AG09319 (cell line): ENCODE measurements at regions not wholly inside any gene's neighbourhood (a gene's known extent, or its start where the extent isn't known, plus 50 kb on each side); places are given as distances from the start of the nearest gene placed in this dataset.

Experiments used
- DNase-seq: peaks from one replicate; pipeline ENCODE4 v3.0.0-alpha.2; 2010; ENCODE audit warnings: low read depth; ENCODE audit errors: extremely low read depth
- CTCF ChIP-seq: IDR thresholded peaks from 2 replicates; pipeline ENCODE4 v1.5.1; 2011; ENCODE audit warnings: low read depth, mild to moderate bottlenecking, inconsistent platforms, low read length, moderate library complexity

- TF ChIP-seq CTCF: no peak
Measured at GRCh38 chr13:103873725-103874124, 807.5 kb upstream of the SLC10A2 start.

GRCh38 chr13:103866048-103866447, 799.8 kb upstream of the SLC10A2 start:
- DNase-seq: no peak

More at GRCh38 chr13:103873725-103874124, 807.5 kb upstream of the SLC10A2 start:
- DNase-seq: no peak

GRCh38 chr13:103862525-103862924, 796.3 kb upstream of the SLC10A2 start:
- DNase-seq: no peak
- TF ChIP-seq CTCF: no peak

More at GRCh38 chr13:103866048-103866447, 799.8 kb upstream of the SLC10A2 start:
- TF ChIP-seq CTCF: no peak

- TF ChIP-seq CTCF: no peak
- no peak for DNase-seq
Measured at GRCh38 chr13:103859952-103860351, 793.7 kb upstream of the SLC10A2 start.

GRCh38 chr13:103852036-103852435, 785.8 kb upstream of the SLC10A2 start:
- no peak for TF ChIP-seq CTCF
- no peak for DNase-seq

- no peak for TF ChIP-seq CTCF
Measured at GRCh38 chr13:103844471-103844870, 778.3 kb upstream of the SLC10A2 start.

GRCh38 chr13:103839460-103839859, 773.2 kb upstream of the SLC10A2 start:
- no peak for DNase-seq
- TF ChIP-seq CTCF: no peak

More at GRCh38 chr13:103844471-103844870, 778.3 kb upstream of the SLC10A2 start:
- no peak for DNase-seq
